ENCODE measurements at regions not wholly inside any gene's neighbourhood (a gene's known extent, or its start where the extent isn't known, plus 50 kb on each side); places are given as distances from the start of the nearest gene placed in this dataset.
"Not testable (repeated sequence)": the region's sequence is repeated elsewhere in the genome, so short reads cannot be mapped to it uniquely, and the experiment has no call there.

GRCh38 chr1:30460661-30461060 is 262.7 kb downstream of the MATN1 start:
- DNase-seq (ENCODE audit: low read depth): no peak

GRCh38 chr1:30458730-30459485 is 264.5 kb downstream of the MATN1 start:
- not testable (repeated sequence) for DNase-seq (ENCODE audit: low read depth)

GRCh38 chr1:30452925-30453324 is 270.5 kb downstream of the MATN1 start:
- no peak for DNase-seq (ENCODE audit: low read depth)

- DNase-seq (ENCODE audit: low read depth): no peak
Observed at GRCh38 chr1:30452170-30452569, 271.2 kb downstream of the MATN1 start.

GRCh38 chr1:30451532-30452125 is 271.8 kb downstream of the MATN1 start:
- no peak for DNase-seq (ENCODE audit: low read depth)

GRCh38 chr1:30450818-30451233 is 272.6 kb downstream of the MATN1 start:
- no peak for DNase-seq (ENCODE audit: low read depth)

- no peak for DNase-seq (ENCODE audit: low read depth)
Observed at GRCh38 chr1:30450148-30450817, 273.1 kb downstream of the MATN1 start.

- DNase-seq (ENCODE audit: low read depth): no peak
Observed at GRCh38 chr1:30449428-30450147, 273.8 kb downstream of the MATN1 start.

- DNase-seq (ENCODE audit: low read depth): no peak
Observed at GRCh38 chr1:30449003-30449402, 274.4 kb downstream of the MATN1 start.

GRCh38 chr1:30447701-30448100 is 275.7 kb downstream of the MATN1 start:
- no peak for DNase-seq (ENCODE audit: low read depth)

- no peak for DNase-seq (ENCODE audit: low read depth)
Observed at GRCh38 chr1:30447080-30447479, 276.3 kb downstream of the MATN1 start.

- DNase-seq (ENCODE audit: low read depth): no peak
Observed at GRCh38 chr1:30446508-30446907, 276.9 kb downstream of the MATN1 start.

- no peak for DNase-seq (ENCODE audit: low read depth)
Observed at GRCh38 chr1:30446095-30446494, 277.3 kb downstream of the MATN1 start.

- DNase-seq (ENCODE audit: low read depth): no peak
Observed at GRCh38 chr1:30445449-30445848, 277.9 kb downstream of the MATN1 start.

- DNase-seq (ENCODE audit: low read depth): peak; percentile 61
Observed at GRCh38 chr1:30444850-30445249, 278.5 kb downstream of the MATN1 start.

GRCh38 chr1:30444401-30444800 is 279.0 kb downstream of the MATN1 start:
- DNase-seq (ENCODE audit: low read depth): no peak

GRCh38 chr1:30438274-30438673 is 285.1 kb downstream of the MATN1 start:
- DNase-seq (ENCODE audit: low read depth): not testable (repeated sequence)

GRCh38 chr1:30437059-30437576 is 286.3 kb downstream of the MATN1 start:
- no peak for DNase-seq (ENCODE audit: low read depth)

- no peak for DNase-seq (ENCODE audit: low read depth)
Observed at GRCh38 chr1:30427545-30427944, 295.8 kb downstream of the MATN1 start.

- no peak for DNase-seq (ENCODE audit: low read depth)
Observed at GRCh38 chr1:30425046-30425445, 298.3 kb downstream of the MATN1 start.

GRCh38 chr1:30423570-30423969 is 299.8 kb downstream of the MATN1 start:
- DNase-seq (ENCODE audit: low read depth): no peak

GRCh38 chr1:30422251-30422650 is 301.1 kb downstream of the MATN1 start:
- DNase-seq (ENCODE audit: low read depth): no peak
